Omental fat pad (tissue), 3 donors: ENCODE measurements at regions not wholly inside any gene's neighbourhood (a gene's known extent, or its start where the extent isn't known, plus 50 kb on each side); places are given as distances from the start of the nearest gene placed in this dataset.

Source experiments
- ATAC-seq: fragments of 150-250 bp; one replicate; pipeline ENCODE4 v1.9.1; 2016; ENCODE audit warnings: mild to moderate bottlenecking, moderate library complexity; ENCODE audit not compliant: low FRiP score
- DNase-seq: peaks from one replicate; pipeline ENCODE4 v3.0.0-alpha.2; 2019; ENCODE audit warnings: low spot score
- CTCF ChIP-seq, 3 donors: fragments of 450-650 bp; IDR thresholded peaks; one replicate each; pipeline ENCODE4 v1.5.1; 2016 to 2017; ENCODE audit warnings: antibody characterized with exemption in 3 of 3, mild to moderate bottlenecking in 3 of 3, moderate library complexity in 2 of 3

DNA sequence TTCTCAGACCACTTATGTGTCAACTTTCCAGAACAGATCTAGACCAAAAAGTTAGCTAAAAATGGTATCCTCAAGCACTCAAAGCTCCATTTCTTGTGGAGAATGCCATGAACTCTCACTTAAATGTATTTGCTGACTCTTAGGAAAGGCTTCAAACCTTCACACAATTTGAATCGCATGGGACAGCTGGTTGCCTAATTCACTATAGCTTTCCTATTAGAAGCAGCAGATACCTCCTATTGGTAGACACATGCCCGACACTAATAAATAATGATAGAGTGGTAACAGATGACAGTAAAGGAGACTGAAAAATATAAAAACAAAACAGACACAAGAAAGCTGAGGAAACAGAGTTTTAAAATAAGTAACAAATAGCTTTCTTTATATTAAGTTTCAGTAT lies 818.5 kb downstream of the XPNPEP1 start:
- no peak for ATAC-seq
- TF ChIP-seq CTCF (IDR thresholded peaks at IDR 0.05), result no peak
- DNase-seq, result no peak

DNA sequence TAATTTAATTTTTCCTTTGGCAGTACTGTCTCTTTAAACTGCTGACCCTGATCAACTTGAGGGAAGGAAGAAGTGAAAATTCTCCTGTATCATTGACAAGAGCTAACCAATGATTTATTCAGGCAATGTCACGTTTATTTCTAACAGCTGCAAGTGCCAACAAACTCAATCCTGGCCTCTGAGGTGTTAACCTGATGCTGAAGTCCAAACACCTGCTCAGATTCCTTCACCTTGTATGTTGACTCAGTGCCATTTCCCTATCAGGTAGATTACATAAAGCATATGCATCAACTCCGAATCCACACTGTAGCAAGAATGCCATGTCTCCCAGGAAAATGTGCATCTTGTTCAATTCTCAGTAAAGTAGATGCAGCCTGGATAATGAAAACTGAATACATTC lies 820.0 kb downstream of the XPNPEP1 start:
- no peak for DNase-seq
- ATAC-seq, result no peak

GRCh38 chr10:109089779-109090178 lies 833.5 kb downstream of the XPNPEP1 start:
- DNase-seq, result no peak
- TF ChIP-seq CTCF (IDR thresholded peaks at IDR 0.05), result no peak
- no peak for ATAC-seq

More for the DNA sequence above, 820.0 kb downstream of the XPNPEP1 start:
- no peak for TF ChIP-seq CTCF (IDR thresholded peaks at IDR 0.05)

GRCh38 chr10:109071539-109071938 lies 851.8 kb downstream of the XPNPEP1 start:
- DNase-seq (no peak), ATAC-seq (no peak)
- TF ChIP-seq CTCF (IDR thresholded peaks at IDR 0.05), result no peak

GRCh38 chr10:109070492-109070891 lies 852.8 kb downstream of the XPNPEP1 start:
- TF ChIP-seq CTCF (IDR thresholded peaks at IDR 0.05), result no peak
- DNase-seq (no peak), ATAC-seq (no peak)

- DNase-seq (no peak), ATAC-seq (no peak)
- no peak for TF ChIP-seq CTCF (IDR thresholded peaks at IDR 0.05)
Observed at GRCh38 chr10:109067031-109067430, 856.3 kb downstream of the XPNPEP1 start.

DNA sequence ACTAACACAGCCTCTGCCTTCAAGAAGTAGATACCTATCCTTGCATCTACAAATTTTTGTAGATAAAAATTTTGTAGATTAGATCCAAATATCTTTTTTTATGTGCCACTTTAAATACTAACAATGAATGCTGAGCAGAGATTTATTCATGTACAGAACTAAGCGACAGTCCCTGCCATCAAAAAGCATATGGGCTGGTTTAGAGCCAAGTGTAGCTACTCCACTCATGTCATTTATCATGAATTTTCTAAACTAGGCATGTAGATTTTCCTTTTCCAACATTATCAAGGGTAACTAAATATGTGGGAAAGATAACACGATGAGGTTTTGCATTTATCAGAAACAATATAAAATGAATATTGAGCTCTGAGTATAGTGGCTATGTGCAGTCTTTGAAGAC lies 857.5 kb downstream of the XPNPEP1 start:
- no peak for ATAC-seq
- no peak for DNase-seq
- TF ChIP-seq CTCF (IDR thresholded peaks at IDR 0.05), result no peak
